GM23248 (cell line): ENCODE measurements at regions not wholly inside any gene's neighbourhood (a gene's known extent, or its start where the extent isn't known, plus 50 kb on each side); places are given as distances from the start of the nearest gene placed in this dataset.
"Not testable (repeated sequence)": the region's sequence is repeated elsewhere in the genome, so short reads cannot be mapped to it uniquely, and the experiment has no call there.

Experiments used
- DNase-seq: peaks from one replicate; pipeline ENCODE4 v3.0.0-alpha.2; 2015
- H2AFZ ChIP-seq: fragments of 200-600 bp; sonication (generic); 2 replicates; pipeline ENCODE4 v1.6.1; 2016; ENCODE audit warnings: antibody characterized with exemption
- H3F3A ChIP-seq: fragments of 200-600 bp; sonication (generic); 2 replicates; pipeline ENCODE4 v1.6.1; 2016; ENCODE audit warnings: mild to moderate bottlenecking, antibody characterized with exemption, mixed run types; ENCODE audit not compliant: insufficient read depth
- H3K27ac ChIP-seq: fragments of 200-600 bp; sonication (generic); 2 replicates; pipeline ENCODE4 v1.5.1; 2016; ENCODE audit warnings: mild to moderate bottlenecking
- H3K27me3 ChIP-seq: fragments of 200-600 bp; sonication (generic); replicated peaks from 2 replicates; pipeline ENCODE4 v1.6.1; 2016; ENCODE audit warnings: mild to moderate bottlenecking; ENCODE audit not compliant: insufficient read depth
- H3K36me3 ChIP-seq: fragments of 200-600 bp; sonication (generic); 2 replicates; pipeline ENCODE4 v1.6.1; 2016; ENCODE audit warnings: low read depth, mild to moderate bottlenecking
- H3K4me1 ChIP-seq: fragments of 200-600 bp; sonication (generic); 2 replicates; pipeline ENCODE4 v1.6.1; 2016; ENCODE audit warnings: mild to moderate bottlenecking; ENCODE audit not compliant: insufficient read depth
- H3K4me2 ChIP-seq: fragments of 200-600 bp; sonication (generic); one replicate; pipeline ENCODE4 v1.6.1; 2016; ENCODE audit warnings: mild to moderate bottlenecking; ENCODE audit not compliant: unreplicated experiment
- H3K4me3 ChIP-seq: fragments of 200-600 bp; sonication (generic); 2 replicates; pipeline ENCODE4 v1.5.1; 2016; ENCODE audit warnings: mild to moderate bottlenecking
- H3K79me2 ChIP-seq: fragments of 200-600 bp; sonication (generic); 2 replicates; pipeline ENCODE4 v1.6.1; 2016; ENCODE audit warnings: mild to moderate bottlenecking; ENCODE audit not compliant: insufficient read depth
- H3K9ac ChIP-seq: fragments of 200-600 bp; sonication (generic); 2 replicates; pipeline ENCODE4 v1.6.1; 2016; ENCODE audit warnings: mild to moderate bottlenecking
- H3K9me2 ChIP-seq: fragments of 200-600 bp; sonication (generic); 2 replicates; pipeline ENCODE4 v1.6.1; 2016; ENCODE audit warnings: mixed run types, mild to moderate bottlenecking, moderate library complexity; ENCODE audit not compliant: insufficient read depth
- H3K9me3 ChIP-seq: fragments of 200-600 bp; sonication (generic); one replicate; pipeline ENCODE4 v1.6.1; 2017; ENCODE audit warnings: low read depth
- H4K20me1 ChIP-seq: fragments of 200-600 bp; sonication (generic); 2 replicates; pipeline ENCODE4 v1.6.0; 2016; ENCODE audit not compliant: insufficient read depth
- EZH2 ChIP-seq: fragments of 200-600 bp; sonication (generic); IDR thresholded peaks from 2 replicates; pipeline ENCODE4 v1.6.1; 2018; ENCODE audit warnings: antibody characterized with exemption, mild to moderate bottlenecking; ENCODE audit not compliant: insufficient read depth, poor library complexity, severe bottlenecking
- EZH2phosphoT487 ChIP-seq: fragments of 200-600 bp; sonication (generic); IDR thresholded peaks from 2 replicates; pipeline ENCODE4 v1.6.1; 2018; ENCODE audit warnings: antibody characterized with exemption, moderate library complexity, mild to moderate bottlenecking, low read depth; ENCODE audit not compliant: insufficient read depth
- WGBS, 2 experiments: methylation state at CpG; one replicate each; pipeline ENCODE4 v1.1.6; 2015 to 2017; ENCODE audit warnings: low lambda C conversion rate in 2 of 2, low coverage in 1 of 2; ENCODE audit errors: missing lambda C conversion rate in 2 of 2; 5-methylcytosine and 5-hydroxymethylcytosine counted together
- in situ Hi-C: fragments of 300-500 bp; cut with MboI; formaldehyde crosslinking; loops from 2 replicates; pipeline ENCODE4 v1.15.0; 2020

DNA sequence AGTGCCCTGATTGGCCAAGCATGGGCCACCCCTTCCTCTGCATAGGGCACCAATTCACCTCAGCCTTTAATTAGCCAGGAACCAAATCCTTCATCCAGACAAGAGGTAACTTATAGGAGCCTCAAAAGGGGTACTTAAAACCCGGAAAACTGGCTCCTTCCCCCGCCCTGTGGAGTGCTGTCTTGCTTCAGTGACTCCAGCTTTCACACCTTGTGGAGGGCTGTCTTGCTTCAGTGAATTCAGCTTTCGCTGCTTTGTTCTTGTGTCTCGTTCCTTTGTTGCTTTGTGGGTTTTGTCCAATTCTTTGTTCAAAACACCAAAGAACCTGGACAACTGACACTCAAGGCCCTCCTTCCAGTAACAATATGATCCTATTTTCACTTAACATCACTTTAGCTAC, 82.2 kb upstream of the FRG1 start:
- Histone ChIP-seq H3K36me3 (no peaks in the 10 kb centered on the region), H3K9me3 (no peaks in the 10 kb centered on the region), H3K79me2 (no peaks in the 10 kb centered on the region), H3K4me3 (no peak overlapping the region), H3K9ac (no peak overlapping the region), H3K27ac (no peak overlapping the region), H2AFZ (no peak overlapping the region), H3K9me2 (no peaks in the 10 kb centered on the region), H3K27me3 (no peaks in the 10 kb centered on the region), H3K4me1 (no peaks in the 10 kb centered on the region), H3F3A (no peaks in the 10 kb centered on the region), H4K20me1 (no peaks in the 10 kb centered on the region), H3K4me2 (no peak overlapping the region)
- DNase-seq = no peak
- in situ Hi-C loops = no loop called here
- TF ChIP-seq EZH2phosphoT487 (no peak), EZH2 (no peak)
- WGBS, 2 experiments = 35 to 36% methylated on average over 4 of the region's 4 CpGs

DNA sequence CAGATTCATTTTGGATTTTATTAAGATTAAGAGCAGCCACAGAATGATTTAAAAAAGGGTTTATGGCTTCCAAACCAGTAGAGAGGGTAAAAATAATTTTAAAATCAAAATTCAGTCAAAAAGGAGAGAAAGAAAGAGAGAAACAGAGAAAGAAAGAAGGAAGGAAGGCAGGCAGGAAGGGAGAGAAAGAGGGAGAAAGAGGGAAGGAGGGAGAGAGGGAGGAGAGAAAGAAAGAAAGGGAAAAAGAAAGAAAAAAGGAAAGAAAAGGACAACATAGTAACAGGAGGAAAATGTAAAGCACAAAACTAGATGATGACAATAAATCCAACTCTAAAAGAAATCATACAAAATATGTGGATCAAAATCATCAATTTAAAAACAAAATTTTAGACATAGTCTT, 79.6 kb upstream of the FRG1 start:
- in situ Hi-C loops = no loop called here
- no peaks in the 10 kb centered on the region for H3K27me3 ChIP-seq
- no peaks in the 10 kb centered on the region for H3K4me1 ChIP-seq
- H3K9me2 ChIP-seq = no peaks in the 10 kb centered on the region
- no peak overlapping the region for H3K9ac ChIP-seq
- H3K4me3 ChIP-seq = no peak overlapping the region
- no peak for TF ChIP-seq EZH2phosphoT487
- no peak for TF ChIP-seq EZH2
- no peaks in the 10 kb centered on the region for H3K36me3 ChIP-seq
- no peak overlapping the region for H2AFZ ChIP-seq
- H3F3A ChIP-seq = no peaks in the 10 kb centered on the region
- no peaks in the 10 kb centered on the region for H3K79me2 ChIP-seq
- H4K20me1 ChIP-seq = no peaks in the 10 kb centered on the region
- H3K27ac ChIP-seq = no peak overlapping the region
- no peaks in the 10 kb centered on the region for H3K9me3 ChIP-seq
- no peak overlapping the region for H3K4me2 ChIP-seq
- no peak for DNase-seq

DNA sequence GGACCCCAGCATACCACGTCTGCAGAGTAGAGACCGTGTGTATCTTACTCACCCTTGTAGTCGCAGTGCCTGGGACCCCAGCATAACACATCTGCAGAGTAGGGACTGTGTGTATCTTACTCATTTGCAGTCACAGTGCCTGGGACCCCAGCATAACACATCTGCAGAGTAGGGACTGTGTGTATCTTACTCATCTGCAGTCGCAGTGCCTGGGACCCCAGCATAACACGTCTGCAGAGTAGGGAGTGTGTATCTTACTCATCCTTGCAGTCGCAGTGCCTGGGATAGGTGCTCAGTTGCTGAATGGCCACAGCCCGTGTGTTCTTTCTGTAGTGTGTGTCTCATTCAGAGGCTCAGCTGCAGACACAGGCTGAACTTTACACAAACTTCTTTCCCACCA, 71.4 kb upstream of the FRG1 start:
- H3F3A ChIP-seq = no peaks in the 10 kb centered on the region
- no peak overlapping the region for H2AFZ ChIP-seq
- in situ Hi-C loops = no loop called here
- H3K27ac ChIP-seq = no peak overlapping the region
- H3K9ac ChIP-seq = no peak overlapping the region
- no peaks in the 10 kb centered on the region for H3K9me3 ChIP-seq
- DNase-seq = no peak
- no peak overlapping the region for H3K4me3 ChIP-seq
- H4K20me1 ChIP-seq = no peaks in the 10 kb centered on the region
- no peak overlapping the region for H3K4me2 ChIP-seq
- H3K79me2 ChIP-seq = no peaks in the 10 kb centered on the region
- H3K27me3 ChIP-seq = no peaks in the 10 kb centered on the region
- TF ChIP-seq EZH2phosphoT487 = no peak
- TF ChIP-seq EZH2 = no peak
- H3K4me1 ChIP-seq = no peaks in the 10 kb centered on the region
- WGBS, 2 experiments = 19 to 35% methylated on average over 5 to 6 of the region's 7 CpGs
- no peaks in the 10 kb centered on the region for H3K9me2 ChIP-seq
- H3K36me3 ChIP-seq = no peaks in the 10 kb centered on the region

DNA sequence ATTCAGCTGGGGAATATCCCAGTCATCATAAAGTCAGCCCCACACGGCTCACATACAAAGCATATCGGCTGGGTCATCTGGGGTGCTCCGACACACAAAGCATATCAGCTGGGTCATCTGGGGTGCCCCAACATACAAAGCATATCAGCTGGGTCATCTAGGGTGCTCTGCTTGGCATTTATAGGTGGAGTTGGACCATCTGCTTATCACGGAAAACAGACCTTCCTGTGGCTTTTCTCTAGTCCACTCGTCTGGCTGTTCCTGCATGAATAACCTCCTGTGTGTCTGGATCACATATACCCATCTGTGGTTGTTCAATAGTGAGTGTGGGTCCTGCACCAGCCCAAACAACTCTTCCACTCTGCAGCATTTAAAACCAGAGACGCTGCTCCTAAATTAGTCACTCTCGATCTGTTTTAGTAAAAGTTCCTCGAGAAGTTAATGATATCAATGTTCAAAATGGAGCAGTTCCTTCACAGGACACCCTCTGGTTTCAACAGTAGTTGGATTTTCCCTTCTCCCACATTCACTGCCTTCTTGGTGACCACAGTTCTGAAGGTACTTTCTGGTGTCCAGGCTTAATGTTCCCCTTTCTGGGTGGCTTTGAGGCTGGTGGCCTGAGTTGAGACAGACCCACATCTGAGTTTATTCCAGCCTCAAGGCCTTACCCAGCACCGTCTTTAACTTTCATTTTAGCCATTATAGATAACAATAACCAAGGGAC, 70.0 kb upstream of the FRG1 start:
- Histone ChIP-seq H3K27me3 (no peaks in the 10 kb centered on the region), H3K4me2 (no peak overlapping the region), H3K79me2 (no peaks in the 10 kb centered on the region), H3K9ac (no peak overlapping the region), H3K9me2 (no peaks in the 10 kb centered on the region), H3K4me3 (no peak overlapping the region), H3K36me3 (no peaks in the 10 kb centered on the region), H2AFZ (no peak overlapping the region), H3K4me1 (no peaks in the 10 kb centered on the region), H3F3A (no peaks in the 10 kb centered on the region), H3K27ac (no peak overlapping the region), H4K20me1 (no peaks in the 10 kb centered on the region), H3K9me3 (no peaks in the 10 kb centered on the region)
- in situ Hi-C loops = no loop called here
- WGBS, 2 experiments = 37 to 42% methylated on average over 9 of the region's 9 CpGs
- TF ChIP-seq EZH2 (no peak), EZH2phosphoT487 (no peak)
- DNase-seq = no peak

DNA sequence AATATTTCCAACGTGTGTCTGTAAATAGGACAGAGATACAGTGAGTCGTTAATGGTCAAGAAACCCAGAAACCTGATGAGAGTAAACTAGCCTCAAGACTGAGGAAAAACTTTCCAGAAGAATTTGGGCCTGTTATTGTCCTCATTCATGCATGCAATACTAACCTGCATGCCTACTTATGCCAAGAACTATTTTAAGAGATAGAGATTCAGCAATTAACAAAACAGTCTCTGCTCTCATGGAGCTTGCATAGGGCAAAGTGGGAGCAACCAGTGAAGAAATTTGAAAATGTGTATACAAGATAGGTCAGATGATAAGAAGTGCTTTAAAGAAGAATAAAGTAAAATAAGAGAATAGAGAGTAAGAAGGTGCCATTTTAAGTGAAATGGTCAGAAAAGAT, 66.1 kb upstream of the FRG1 start:
- H3K4me2 ChIP-seq = no peak overlapping the region

DNA sequence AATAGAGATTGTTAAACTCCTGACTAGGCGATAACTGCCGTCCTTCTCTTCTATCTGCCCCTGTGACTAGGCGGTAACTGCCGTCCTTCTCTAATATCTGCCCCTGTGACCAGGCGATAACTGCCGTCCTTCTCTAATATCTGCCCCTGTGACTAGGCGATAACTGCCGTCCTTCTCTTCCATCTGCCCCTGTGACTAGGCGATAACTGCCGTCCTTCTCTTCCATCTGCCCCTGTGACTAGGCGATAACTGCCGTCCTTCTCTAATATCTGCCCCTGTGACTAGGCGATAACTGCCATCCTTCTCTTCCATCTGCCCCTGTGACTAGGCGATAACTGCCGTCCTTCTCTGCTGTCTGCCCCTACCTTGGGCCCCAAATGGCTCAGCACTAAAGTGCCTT, 59.5 kb upstream of the FRG1 start:
- H3K4me2 ChIP-seq, H4K20me1 ChIP-seq, H3F3A ChIP-seq, H3K27ac ChIP-seq, H3K4me3 ChIP-seq, H3K9ac ChIP-seq, H3K4me1 ChIP-seq, H3K79me2 ChIP-seq, H3K27me3 ChIP-seq, H3K9me3 ChIP-seq, DNase-seq, in situ Hi-C loops, H3K9me2 ChIP-seq, H2AFZ ChIP-seq, H3K36me3 ChIP-seq: not testable (repeated sequence)
- 88 to 95% methylated on average over 13 to 15 of the region's 15 CpGs for WGBS, 2 experiments

More for the DNA sequence above, 66.1 kb upstream of the FRG1 start:
- 34 to 38% methylated on average over 2 of the region's 2 CpGs for WGBS, 2 experiments
- no peaks in the 10 kb centered on the region for H3K79me2 ChIP-seq
- in situ Hi-C loops = no loop called here
- TF ChIP-seq EZH2phosphoT487 (no peak), EZH2 (no peak)
- no peak overlapping the region for H2AFZ ChIP-seq
- no peak overlapping the region for H3K4me3 ChIP-seq
- no peak overlapping the region for H3K9ac ChIP-seq
- H3K9me2 ChIP-seq = no peaks in the 10 kb centered on the region
- H3K27ac ChIP-seq = no peak overlapping the region
- H3K36me3 ChIP-seq = no peaks in the 10 kb centered on the region
- H4K20me1 ChIP-seq = no peaks in the 10 kb centered on the region
- H3F3A ChIP-seq = no peaks in the 10 kb centered on the region
- no peaks in the 10 kb centered on the region for H3K4me1 ChIP-seq
- H3K9me3 ChIP-seq = no peaks in the 10 kb centered on the region
- no peaks in the 10 kb centered on the region for H3K27me3 ChIP-seq
- no peak for DNase-seq

DNA sequence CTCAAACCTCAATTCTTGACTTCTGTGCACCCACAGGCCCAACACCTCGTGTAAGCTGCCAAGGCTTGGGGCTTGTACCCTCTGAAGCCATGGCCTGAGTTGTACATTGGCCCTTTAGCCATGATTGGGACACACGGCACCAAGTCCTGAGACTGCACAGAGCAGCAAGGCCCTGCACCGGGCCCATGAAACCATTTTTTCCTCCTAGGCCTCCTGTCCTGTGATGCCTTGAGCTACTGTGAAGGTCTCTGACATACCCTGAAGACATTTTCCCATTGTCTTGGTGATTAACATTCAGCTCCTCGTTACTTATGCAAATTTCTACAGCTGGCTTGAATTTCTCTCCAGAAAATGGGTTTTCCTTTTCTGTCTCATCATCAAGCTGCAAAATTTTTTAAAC, 52.3 kb upstream of the FRG1 start:
- H3K4me1 ChIP-seq, H3K79me2 ChIP-seq, H3K36me3 ChIP-seq, H3K9ac ChIP-seq, H3F3A ChIP-seq, H3K9me2 ChIP-seq, H3K9me3 ChIP-seq, H3K4me2 ChIP-seq, DNase-seq, H4K20me1 ChIP-seq, H3K27ac ChIP-seq, H2AFZ ChIP-seq, H3K4me3 ChIP-seq, in situ Hi-C loops, H3K27me3 ChIP-seq: not testable (repeated sequence)
- 29 to 41% methylated on average over 4 of the region's 4 CpGs for WGBS, 2 experiments
